Astrocyte of the cerebellum (primary cell): ENCODE measurements at regions not wholly inside any gene's neighbourhood (a gene's known extent, or its start where the extent isn't known, plus 50 kb on each side); places are given as distances from the start of the nearest gene placed in this dataset.
"Not testable (repeated sequence)": the region's sequence is repeated elsewhere in the genome, so short reads cannot be mapped to it uniquely, and the experiment has no call there.

ENCODE experiments used
- DNase-seq: peaks from one replicate; pipeline ENCODE4 v3.0.0-alpha.2; 2011; ENCODE audit warnings: low read depth
- H3K4me3 ChIP-seq: 2 replicates; pipeline ENCODE4 v1.5.1; 2011; ENCODE audit warnings: mild to moderate bottlenecking, low read depth, low read length, moderate library complexity
- CTCF ChIP-seq: IDR thresholded peaks from 2 replicates; pipeline ENCODE4 v1.5.1; 2012; ENCODE audit warnings: low read length, low read depth, moderate library complexity, mild to moderate bottlenecking; ENCODE audit errors: missing control alignments
- in situ Hi-C: cut with HindIII; loops from 2 replicates; pipeline ENCODE4 v1.10.0; 2017; ENCODE audit warnings: low sequenced_read_pairs

- no peak overlapping the region for H3K4me3 ChIP-seq
- TF ChIP-seq CTCF: no peak
- no peak for DNase-seq
- in situ Hi-C loops: no loop called here
These were observed 167.8 kb downstream of the RASEF start for GRCh38 chr9:82894961-82895821.

- no peak overlapping the region for H3K4me3 ChIP-seq
- TF ChIP-seq CTCF: no peak
- in situ Hi-C loops: no loop called here
- no peak for DNase-seq
These were observed 167.2 kb downstream of the RASEF start for GRCh38 chr9:82895822-82896110.

GRCh38 chr9:82903503-82903902 is 159.4 kb downstream of the RASEF start:
- in situ Hi-C loops: no loop called here

GRCh38 chr9:82911996-82912395 is 150.9 kb downstream of the RASEF start:
- in situ Hi-C loops: no loop called here
- no peak overlapping the region for H3K4me3 ChIP-seq
- no peak for DNase-seq
- TF ChIP-seq CTCF: no peak

More at GRCh38 chr9:82903503-82903902, 159.4 kb downstream of the RASEF start:
- DNase-seq: no peak
- no peak overlapping the region for H3K4me3 ChIP-seq
- no peak for TF ChIP-seq CTCF

- H3K4me3 ChIP-seq: no peak overlapping the region
- no peak for DNase-seq
- in situ Hi-C loops: no loop called here
- peak; percentile 30 for TF ChIP-seq CTCF
These were observed 150.3 kb downstream of the RASEF start for GRCh38 chr9:82912645-82913044.

- H3K4me3 ChIP-seq, in situ Hi-C loops, DNase-seq: not testable (repeated sequence)
These were observed 146.7 kb downstream of the RASEF start for GRCh38 chr9:82916238-82916637.

GRCh38 chr9:82920154-82920553 is 142.8 kb downstream of the RASEF start:
- H3K4me3 ChIP-seq: no peak overlapping the region
- no peak for TF ChIP-seq CTCF
- DNase-seq: no peak
- in situ Hi-C loops: no loop called here
